GM21447 (cell line): ENCODE measurements at regions not wholly inside any gene's neighbourhood (a gene's known extent, or its start where the extent isn't known, plus 50 kb on each side); places are given as distances from the start of the nearest gene placed in this dataset.
"Not testable (repeated sequence)": the region's sequence is repeated elsewhere in the genome, so short reads cannot be mapped to it uniquely, and the experiment has no call there.

Source experiments
- ATAC-seq: cut with Tn5 transposase; IDR thresholded peaks from one replicate; pipeline ENCODE4 v1.9.1; 2021; ENCODE audit not compliant: unreplicated experiment

DNA sequence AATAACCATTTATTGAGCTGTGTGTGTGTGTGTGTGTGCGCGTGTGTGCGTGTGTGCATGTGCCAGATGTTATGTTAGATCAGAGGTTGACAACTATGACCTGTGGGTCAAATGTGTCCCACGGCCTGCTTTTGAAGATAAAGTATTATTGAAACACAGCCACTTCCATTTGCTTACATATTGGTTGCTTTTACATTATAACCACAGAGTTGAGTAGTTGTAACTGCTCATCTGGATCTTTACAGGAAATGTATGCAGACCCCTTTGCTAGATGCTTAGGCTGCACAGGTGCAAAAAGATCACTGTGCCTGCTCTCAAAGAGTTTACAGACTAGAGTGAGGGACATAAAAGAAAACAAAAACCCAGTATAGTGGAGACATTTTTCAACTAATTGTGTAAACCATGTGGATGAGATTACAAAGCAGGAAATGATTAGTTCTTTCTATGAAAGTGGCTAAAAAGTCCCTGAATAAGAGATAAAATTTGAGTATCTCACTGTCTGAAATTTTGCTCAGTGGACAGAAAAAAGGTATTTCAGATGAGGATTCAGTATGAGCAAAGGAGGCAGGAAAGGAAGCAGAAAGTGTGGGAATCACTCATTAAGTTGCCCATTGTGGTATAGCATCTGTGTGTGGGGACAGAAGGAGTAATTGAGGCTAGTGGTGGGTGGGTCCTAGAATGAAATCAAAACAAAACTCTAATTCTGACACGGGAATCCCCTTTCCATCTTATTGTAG lies 188.4 kb downstream of the PAH start:
- no peak for ATAC-seq

DNA sequence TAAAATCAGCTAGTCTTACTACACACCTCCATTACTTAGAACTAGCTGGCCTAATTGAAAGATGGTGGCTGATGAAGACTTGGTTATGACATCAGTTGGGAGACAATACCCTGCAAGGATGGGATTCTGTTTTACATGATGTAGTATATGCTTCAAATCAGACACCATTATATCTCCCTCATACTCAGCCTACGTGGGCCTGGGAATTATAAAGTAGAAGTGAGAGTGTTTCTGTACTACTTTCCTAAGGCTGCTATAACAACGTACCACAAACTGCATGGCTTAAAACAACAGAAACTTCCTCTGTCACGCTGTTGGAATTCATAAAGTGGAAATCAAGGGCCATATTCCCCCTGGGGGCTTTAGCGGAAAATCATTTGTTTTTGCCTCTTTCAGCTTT lies 190.4 kb downstream of the PAH start:
- ATAC-seq = no peak

DNA sequence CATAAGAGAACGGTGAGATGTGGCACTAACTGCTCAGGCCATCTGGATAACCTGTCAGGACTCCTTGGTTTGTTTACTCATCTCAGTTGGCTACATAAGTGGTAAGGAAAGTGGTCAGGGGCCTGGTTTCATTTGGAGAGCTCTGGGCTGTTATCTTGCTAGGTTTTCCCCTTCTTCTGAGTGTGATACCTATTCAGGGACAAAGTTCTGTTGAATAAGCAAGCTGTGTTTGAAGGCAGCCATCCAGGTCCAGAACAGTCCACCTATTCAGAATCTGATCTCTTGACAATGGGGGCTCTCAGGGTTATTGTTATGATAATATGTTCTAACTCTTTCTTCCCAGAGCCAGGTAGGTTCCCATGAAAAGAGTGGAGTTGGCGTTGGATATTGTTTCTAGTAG lies 194.9 kb downstream of the PAH start:
- ATAC-seq = no peak

DNA sequence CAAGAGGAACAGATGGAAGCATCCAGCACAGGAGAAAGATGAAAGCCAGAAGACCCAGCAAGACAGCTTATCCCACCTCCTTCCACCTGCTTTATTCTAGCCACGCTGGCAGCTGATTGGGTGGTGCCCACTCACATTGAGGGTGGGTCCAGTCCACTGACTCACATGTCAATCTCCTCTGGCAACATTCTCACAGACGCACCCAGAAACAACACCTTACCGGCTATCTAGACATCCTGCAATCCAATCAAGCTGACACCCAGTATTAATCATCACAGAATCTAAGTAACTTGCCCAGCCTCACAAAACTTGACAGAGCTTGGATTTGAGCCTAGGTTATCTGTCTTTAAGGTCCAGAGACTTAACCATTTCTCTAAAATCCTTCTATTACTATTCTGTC lies 208.9 kb downstream of the PAH start:
- no peak for ATAC-seq

DNA sequence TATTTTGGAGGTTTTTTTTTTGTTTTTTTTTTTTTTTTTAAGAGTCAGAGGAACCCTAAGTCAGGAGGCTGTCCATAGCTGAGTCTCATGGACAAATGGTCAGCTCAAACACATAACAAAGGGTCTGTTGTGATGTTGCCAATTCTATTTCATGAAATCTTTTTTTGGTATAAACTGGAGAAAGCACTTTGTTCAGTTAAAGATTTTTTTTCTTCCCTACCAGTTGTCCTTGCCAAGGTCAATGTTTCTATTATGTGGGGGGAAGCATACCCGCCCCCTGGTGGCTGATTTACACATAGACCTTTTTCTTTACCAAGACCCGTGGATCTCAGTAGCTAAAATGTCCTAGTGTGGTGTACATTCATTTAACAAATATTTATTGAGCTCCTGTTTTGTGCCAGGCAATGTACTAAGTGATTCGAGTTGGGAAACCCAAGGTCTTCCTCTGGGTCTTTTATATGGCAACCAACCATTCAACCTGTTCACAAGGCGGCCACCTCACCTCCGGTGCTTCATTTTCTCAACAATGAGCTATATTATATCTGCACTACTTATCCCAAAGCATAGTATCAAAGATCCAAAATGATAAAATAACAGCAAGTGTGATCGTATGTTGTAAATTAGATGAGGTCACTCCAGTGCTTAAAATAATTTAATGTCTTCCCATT lies 214.5 kb downstream of the PAH start:
- no peak for ATAC-seq

DNA sequence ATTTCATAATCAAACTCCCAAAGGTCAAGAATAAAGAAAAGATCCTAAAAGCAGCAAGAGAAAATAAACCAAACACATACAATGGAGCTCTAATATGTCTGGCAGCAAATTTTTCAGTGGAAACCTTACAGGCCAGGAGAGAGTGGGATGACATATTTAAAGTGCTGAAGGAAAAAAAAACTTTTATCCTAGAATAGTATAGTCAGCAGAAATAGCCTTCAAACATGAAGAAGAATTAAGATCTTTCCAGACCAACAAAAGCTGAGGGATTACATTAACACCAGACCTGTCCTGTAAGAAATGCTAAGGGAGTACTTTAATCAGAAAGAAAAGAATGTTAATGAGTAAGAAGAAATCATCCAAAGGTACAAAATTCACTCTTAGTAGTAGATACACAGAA lies 215.7 kb upstream of the IGF1 start:
- no peak for ATAC-seq

DNA sequence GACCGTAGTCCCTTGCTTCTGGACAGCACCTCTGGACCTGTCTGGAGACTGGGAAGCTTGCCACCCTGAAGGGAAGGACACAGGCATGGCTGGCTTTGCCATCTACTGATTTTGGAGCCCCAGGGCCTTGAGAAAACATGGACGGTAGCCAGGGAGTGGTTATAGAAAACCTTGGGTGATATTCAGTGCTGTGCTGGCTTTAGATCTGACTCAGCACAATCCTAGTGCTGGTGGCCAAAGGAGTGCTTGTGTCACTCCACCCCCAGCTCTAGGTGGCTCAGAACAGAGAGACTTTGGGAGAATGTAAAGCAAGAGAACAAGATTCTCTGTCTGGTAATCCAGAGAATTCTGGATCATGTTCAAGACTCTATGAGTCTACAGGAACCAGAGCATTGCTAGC lies 214.5 kb upstream of the IGF1 start:
- no peak for ATAC-seq

DNA sequence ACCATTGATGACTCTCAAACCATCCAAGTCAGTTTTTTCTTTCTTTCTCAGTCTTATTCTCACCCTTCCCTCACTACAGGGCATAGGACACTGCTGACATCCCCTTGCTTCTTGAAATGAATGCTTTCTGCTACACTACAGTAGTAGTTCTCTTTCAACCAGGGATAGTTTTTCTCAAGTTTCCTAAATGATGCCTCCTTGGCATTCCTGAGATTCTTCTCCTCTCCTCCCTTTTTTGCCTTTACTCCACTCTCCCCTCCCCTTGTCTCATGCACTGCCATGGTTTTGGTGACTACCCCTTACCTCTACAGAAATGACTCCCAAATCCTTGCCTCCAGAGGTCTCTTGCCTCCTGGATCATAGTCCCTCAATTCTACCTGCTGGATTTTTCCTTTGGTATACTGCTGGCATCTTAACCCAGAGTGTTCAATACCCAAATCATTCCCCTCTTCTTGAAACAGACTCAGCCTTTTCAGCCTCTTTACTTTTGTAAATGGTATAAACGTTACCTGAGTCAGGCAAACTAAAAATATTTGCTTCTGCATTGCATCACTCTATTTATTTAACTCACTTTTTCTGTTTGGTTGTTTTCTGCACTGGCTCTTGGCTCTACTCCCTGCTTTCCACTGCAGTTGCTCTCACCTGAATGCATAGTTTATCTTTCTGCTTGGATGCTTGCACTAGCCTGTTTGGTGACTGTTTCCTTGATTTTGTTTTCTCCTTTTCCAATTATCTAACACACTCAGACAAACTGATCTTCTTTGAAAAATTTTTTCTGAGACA lies 211.6 kb upstream of the IGF1 start:
- ATAC-seq = no peak

DNA sequence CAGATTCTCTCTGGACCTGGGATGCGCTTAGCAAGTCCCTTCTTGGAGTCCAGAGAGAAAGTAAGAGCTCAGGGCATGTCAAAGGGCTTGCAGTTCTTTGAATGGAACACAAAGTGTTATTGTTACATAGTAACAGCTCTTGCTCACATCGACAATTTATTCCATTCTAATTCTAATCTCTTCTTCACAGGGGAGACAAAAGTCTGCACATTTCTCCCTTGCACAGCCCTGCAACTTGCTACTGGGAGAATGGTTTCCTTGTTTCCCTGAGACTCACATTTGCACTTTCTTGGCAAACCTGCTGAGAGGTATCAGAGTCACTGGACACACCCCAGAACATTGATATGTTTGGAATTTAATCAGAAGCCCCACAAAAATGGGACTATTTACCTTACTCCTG lies 209.9 kb upstream of the IGF1 start:
- ATAC-seq = no peak

DNA sequence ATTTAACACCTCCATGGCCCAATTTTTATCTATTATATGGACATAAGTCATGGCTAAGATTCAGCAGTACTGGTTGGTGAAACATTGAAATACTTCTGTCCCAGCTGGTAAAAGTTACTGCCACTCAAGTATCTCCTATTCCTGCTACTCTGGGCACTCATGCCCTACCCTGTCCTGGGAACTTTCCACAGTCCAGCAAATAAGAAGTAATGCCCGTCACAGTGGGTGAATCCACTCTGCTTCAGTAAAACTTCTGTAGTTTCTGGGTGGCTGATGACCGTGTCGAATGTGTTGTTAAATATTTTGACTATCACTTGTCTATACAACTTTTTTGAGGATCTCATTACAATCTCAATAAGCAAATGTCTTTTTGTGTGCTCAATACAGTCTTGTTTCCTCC lies 209.3 kb upstream of the IGF1 start:
- ATAC-seq = no peak

DNA sequence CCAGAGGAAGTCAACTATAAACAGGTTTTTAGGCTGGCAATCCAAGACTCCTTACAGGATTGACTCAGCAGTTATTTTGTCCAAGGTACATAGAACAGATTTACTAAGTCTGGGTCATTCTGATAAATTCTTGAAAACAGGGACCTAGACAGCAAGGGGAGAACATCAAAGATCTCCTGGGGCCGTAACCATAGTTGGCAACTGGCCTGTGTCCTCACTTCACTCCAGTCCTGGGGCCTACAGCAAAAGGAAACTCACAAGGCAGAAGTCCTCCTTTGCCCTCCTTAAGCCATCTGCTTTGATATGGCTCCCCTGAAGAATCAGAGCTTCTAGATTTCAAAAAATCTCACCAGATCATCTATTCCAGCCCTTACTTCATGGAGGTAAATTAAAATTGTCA lies 207.2 kb upstream of the IGF1 start:
- no peak for ATAC-seq

DNA sequence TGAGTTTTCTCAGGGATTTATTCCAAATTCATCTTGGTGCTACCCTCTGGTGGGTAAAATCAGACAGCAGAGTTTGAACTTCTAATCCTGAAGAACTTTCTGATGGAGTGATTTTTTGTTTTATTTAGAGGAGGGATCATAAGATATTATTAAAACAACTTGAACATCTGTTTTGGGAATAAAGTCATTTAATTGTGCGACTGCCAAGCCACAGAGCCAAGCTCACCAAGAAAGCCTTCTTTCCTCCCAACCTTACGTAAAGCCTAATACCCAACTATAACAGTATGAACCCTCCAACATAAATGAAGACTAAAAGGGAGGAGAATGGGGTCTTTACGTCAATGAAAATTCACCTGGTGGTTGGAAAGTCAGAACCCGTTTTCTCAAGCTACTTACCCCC lies 205.5 kb upstream of the IGF1 start:
- ATAC-seq = no peak

DNA sequence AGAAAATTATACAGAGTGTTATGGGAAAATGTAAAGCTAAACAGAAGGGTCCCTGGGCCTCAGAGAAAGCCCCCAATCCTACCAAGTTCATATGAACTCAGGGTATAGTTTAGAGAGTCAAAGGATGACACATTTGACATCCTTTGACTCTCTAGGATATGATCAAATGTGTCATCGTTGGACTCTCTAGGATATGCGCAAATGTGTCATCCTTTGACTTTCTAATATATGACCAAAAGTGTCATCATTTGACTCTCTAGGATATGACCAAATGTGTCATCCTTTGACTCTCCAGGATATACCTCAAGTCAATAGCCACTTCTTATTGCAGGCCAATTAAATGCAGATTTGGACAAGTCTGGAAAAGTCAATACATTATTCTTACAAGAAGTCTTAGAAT lies 204.8 kb upstream of the IGF1 start:
- no peak for ATAC-seq

DNA sequence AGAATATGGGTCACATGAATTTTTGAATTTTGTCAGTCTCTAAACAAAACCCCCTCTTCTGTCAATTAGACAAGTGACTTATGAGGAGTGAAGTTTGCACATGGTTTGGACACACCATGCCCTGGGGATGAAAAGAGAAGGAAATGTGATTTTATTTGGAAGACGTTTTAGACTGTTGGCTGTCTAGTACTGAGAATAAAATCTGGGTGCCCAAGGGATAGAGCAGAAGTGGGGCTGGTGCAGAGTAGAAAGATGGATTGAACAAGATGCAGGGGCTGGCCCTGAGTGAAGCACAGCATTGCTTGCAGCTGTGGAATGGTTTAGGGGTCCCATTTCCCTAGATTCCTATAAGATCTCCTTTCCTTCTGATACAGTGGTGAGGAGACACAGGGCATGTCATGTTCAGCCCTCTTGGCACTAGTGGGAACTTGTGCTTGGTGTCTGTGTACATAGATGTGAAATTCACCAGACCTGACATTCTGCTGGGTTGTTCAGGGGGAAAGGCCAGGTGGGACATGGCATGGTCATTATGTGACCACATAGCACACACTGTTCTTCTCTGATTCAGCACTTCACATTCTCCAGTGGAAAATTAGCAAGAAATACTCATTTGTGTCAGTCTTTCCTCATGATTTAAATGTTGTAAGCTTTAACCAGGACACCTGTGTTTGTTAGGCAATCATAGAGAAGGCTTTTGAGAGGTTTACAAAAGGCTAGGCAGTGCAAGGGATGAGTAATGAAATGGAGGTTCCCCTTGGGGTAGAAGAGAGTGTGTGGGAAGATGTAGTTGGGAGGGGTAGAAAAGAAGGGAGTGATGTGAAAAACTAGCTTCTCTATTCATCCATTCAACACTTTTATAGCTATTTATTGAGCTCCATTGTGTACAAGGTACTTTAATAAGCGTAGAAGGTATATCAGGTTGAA lies 202.3 kb upstream of the IGF1 start:
- no peak for ATAC-seq

DNA sequence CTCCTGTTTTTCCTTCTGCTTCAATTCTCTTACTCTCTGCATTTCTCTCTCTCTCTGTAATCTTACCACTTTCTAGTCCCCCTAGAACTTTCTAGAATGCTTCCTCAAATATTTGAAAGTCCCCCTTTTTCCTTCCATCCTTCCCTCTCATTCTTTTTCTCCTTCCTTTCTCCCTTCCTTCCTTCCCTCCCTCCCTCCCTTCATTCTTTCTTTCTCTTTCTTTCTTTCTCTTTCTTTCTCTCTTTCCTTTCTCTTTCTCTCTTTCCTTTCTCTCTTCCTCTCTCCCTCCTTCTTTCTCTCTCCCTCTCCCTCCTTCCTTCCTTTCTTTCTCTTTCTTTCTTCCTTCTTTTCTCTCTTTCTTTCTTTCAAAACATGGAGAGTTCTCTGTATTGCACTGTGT lies 201.4 kb upstream of the IGF1 start:
- no peak for ATAC-seq

DNA sequence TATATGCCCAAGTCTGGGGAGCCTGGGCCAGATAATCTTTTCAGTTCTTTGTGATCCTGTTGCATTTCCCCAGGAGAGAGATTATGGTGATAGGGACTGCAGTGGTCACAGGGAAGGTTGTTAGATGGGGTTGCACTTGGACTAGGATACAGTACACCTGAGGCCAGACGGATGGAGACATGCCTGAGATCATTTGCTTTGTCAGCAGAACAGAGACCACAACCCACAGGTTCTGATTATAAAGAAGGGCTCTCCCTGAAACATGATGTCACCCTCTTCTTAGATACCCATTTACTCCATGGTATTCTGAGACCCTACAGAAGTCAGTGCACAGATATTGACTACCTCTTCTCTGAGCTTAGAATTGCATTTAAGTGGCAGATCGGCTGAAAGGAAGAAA lies 200.9 kb upstream of the IGF1 start:
- ATAC-seq = no peak

DNA sequence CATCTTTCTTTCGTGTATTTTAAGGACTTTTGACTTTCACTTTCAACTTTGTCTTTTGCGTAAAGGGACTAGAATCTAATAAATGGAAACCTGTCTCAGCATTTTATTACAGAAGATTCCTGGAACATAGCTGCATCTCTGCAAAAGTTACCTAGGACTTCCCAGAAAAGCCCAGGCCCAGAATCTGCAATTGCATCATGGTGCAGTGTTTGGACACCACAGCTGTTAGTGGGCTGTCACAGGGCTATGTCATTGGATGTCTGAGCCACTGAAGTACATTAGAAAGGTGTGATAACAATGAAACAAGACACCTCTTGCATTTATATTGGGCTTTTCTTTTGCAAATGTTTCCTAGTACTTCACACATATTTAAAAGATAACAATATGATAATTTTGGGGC lies 199.9 kb upstream of the IGF1 start:
- ATAC-seq = no peak

DNA sequence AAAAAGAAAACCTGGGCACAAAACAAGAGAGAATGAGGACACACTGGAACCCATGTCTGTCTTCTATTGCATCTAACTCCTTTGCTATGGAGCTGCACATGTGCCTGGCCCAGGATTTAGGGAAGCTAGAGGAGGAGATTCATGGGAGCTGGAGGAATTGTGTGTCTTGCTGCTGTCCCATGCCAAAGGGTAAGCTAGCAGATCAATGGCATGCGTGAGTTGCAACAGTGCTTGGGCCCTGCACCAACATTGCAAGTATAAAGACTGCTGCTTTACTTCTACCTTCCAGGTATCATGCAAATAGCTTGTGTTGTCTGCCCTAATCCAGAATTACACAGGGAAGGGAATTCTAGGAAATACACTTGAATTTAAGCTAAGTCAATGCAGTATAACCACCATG lies 196.4 kb upstream of the IGF1 start:
- no peak for ATAC-seq

DNA sequence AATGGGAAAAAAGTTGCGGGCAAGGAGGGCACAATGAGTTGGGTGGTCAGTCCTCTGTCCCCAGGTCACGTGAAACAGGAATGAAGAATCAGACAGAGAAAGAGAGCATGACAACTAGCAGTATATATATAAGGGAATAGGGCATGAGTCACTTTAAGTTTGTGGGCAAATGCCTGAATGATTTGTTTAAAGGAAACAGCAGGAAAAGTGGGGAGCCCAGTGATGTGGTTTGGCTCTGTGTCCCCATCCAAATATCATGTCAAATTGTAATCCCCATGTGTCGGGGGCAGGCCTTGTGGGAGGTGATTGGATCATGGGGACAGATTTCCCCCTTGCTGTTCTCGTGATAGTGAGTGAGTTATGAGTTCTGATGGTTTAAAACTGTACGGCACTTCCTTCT lies 195.3 kb upstream of the IGF1 start:
- ATAC-seq = no peak

DNA sequence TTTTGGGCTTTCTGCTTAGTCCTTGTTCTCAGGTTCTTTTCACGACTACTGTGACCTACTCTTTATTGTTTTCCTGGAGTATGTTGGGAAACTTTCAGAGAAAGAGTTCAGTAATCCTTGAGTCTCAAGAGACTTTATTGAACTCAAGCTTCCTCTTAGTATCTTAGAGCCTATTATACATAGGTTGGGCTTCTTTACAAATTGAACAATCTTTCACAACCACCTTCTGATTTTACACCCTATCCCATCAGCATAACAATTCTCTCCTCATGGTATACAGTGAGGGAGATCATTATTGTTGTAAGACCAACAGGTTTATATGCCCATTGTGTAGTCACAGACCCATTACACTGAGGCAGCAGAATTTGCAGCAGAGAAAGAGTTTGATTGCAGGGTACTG lies 193.2 kb upstream of the IGF1 start:
- no peak for ATAC-seq

DNA sequence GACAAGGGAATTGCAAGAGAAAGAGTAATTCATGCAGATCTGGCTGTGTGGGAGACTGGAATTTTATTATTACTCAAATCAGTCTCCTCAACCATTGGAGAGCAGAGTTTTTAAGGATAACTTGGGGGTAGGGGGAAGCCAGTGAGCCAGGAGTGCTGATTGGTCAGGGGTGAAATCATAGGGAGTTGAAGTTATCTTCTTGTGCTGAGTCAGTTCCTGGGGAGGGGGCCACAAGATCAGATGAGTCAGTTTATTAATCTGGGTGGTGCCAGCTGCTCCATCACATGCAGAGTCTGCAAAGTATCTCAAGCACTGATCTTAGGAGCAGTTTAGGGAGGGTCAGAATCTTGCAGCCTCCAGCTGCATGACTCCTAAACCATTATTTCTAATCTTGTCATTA lies 191.8 kb upstream of the IGF1 start:
- not testable (repeated sequence) for ATAC-seq
